ENCODE measurements at regions not wholly inside any gene's neighbourhood (a gene's known extent, or its start where the extent isn't known, plus 50 kb on each side); places are given as distances from the start of the nearest gene placed in this dataset.

- ChIA-PET CTCF (no interaction called here), POLR2A (no interaction called here)
- DNase-seq = no peak
- Mint-ChIP-seq H3K27ac (no peak overlapping the region), H3K9me3 (no peaks in the 10 kb centered on the region), H3K4me3 (no peak overlapping the region), H3K4me1 (ENCODE audit: low read depth) (no peaks in the 10 kb centered on the region), H3K36me3 (ENCODE audit: low read depth) (no peaks in the 10 kb centered on the region), H3K27me3 (peaks cover 7% of the 10 kb centered on the region)
- intact Hi-C loops (cut with micrococcal nuclease) = no loop called here
- ATAC-seq = no peak
- no peak for TF ChIP-seq CTCF (IDR thresholded peaks at IDR 0.05)
These were observed 51.3 kb upstream of the CNKSR3 start for GRCh38 chr6:154561750-154562149.

- no peak for TF ChIP-seq CTCF (IDR thresholded peaks at IDR 0.05)
- CTCF ChIA-PET = no interaction called here
- H3K4me1 Mint-ChIP-seq (ENCODE audit: low read depth) = no peaks in the 10 kb centered on the region
These were observed 54.8 kb upstream of the CNKSR3 start for GRCh38 chr6:154565331-154565730.

GRCh38 chr6:154566866-154567265 lies 56.4 kb upstream of the CNKSR3 start:
- intact Hi-C loops (cut with micrococcal nuclease) = no loop called here
- Mint-ChIP-seq H3K36me3 (ENCODE audit: low read depth) (no peaks in the 10 kb centered on the region), H3K4me1 (ENCODE audit: low read depth) (no peaks in the 10 kb centered on the region), H3K27me3 (peaks cover 5% of the 10 kb centered on the region), H3K9me3 (no peaks in the 10 kb centered on the region), H3K27ac (no peak overlapping the region), H3K4me3 (no peak overlapping the region)
- ATAC-seq (no peak), DNase-seq (no peak)
- ChIA-PET CTCF (no interaction called here), POLR2A (no interaction called here)
- TF ChIP-seq CTCF (IDR thresholded peaks at IDR 0.05) = no peak

More at GRCh38 chr6:154565331-154565730, 54.8 kb upstream of the CNKSR3 start:
- POLR2A ChIA-PET = no interaction called here
- DNase-seq (no peak), ATAC-seq (no peak)
- no peaks in the 10 kb centered on the region for H3K36me3 Mint-ChIP-seq (ENCODE audit: low read depth)
- no peak overlapping the region for H3K27ac Mint-ChIP-seq
- peaks cover 7% of the 10 kb centered on the region for H3K27me3 Mint-ChIP-seq
- H3K4me3 Mint-ChIP-seq = no peak overlapping the region
- H3K9me3 Mint-ChIP-seq = no peaks in the 10 kb centered on the region
- intact Hi-C loops (cut with micrococcal nuclease) = no loop called here

GRCh38 chr6:154567695-154568220 lies 57.3 kb upstream of the CNKSR3 start:
- Mint-ChIP-seq H3K27me3 (peaks cover 1% of the 10 kb centered on the region), H3K4me3 (no peak overlapping the region), H3K36me3 (ENCODE audit: low read depth) (no peaks in the 10 kb centered on the region), H3K27ac (no peak overlapping the region), H3K4me1 (ENCODE audit: low read depth) (no peaks in the 10 kb centered on the region), H3K9me3 (no peaks in the 10 kb centered on the region)
- TF ChIP-seq CTCF (IDR thresholded peaks at IDR 0.05) = no peak
- intact Hi-C loops (cut with micrococcal nuclease) = no loop called here
- POLR2A ChIA-PET = no interaction called here
- no peak for DNase-seq
- CTCF ChIA-PET = no interaction called here
- no peak for ATAC-seq

GRCh38 chr6:154569156-154569862 lies 58.8 kb upstream of the CNKSR3 start:
- TF ChIP-seq CTCF (IDR thresholded peaks at IDR 0.05) = no peak
- ATAC-seq (no peak), DNase-seq (no peak)
- H3K36me3 Mint-ChIP-seq (ENCODE audit: low read depth) = no peaks in the 10 kb centered on the region
- peaks cover 1% of the 10 kb centered on the region for H3K27me3 Mint-ChIP-seq
- POLR2A ChIA-PET = no interaction called here
- no peak overlapping the region for H3K4me3 Mint-ChIP-seq
- no peaks in the 10 kb centered on the region for H3K4me1 Mint-ChIP-seq (ENCODE audit: low read depth)
- CTCF ChIA-PET = no interaction called here
- H3K9me3 Mint-ChIP-seq = no peaks in the 10 kb centered on the region
- intact Hi-C loops (cut with micrococcal nuclease) = no loop called here
- H3K27ac Mint-ChIP-seq = no peak overlapping the region
